GM18502 (cell line): ENCODE measurements at regions not wholly inside any gene's neighbourhood (a gene's known extent, or its start where the extent isn't known, plus 50 kb on each side); places are given as distances from the start of the nearest gene placed in this dataset.
"Not testable (repeated sequence)": the region's sequence is repeated elsewhere in the genome, so short reads cannot be mapped to it uniquely, and the experiment has no call there.

Source experiments
- ATAC-seq: cut with Tn5 transposase; IDR thresholded peaks from one replicate; pipeline ENCODE4 v1.9.1; 2021; ENCODE audit warnings: mild to moderate bottlenecking; ENCODE audit not compliant: unreplicated experiment, poor library complexity

DNA sequence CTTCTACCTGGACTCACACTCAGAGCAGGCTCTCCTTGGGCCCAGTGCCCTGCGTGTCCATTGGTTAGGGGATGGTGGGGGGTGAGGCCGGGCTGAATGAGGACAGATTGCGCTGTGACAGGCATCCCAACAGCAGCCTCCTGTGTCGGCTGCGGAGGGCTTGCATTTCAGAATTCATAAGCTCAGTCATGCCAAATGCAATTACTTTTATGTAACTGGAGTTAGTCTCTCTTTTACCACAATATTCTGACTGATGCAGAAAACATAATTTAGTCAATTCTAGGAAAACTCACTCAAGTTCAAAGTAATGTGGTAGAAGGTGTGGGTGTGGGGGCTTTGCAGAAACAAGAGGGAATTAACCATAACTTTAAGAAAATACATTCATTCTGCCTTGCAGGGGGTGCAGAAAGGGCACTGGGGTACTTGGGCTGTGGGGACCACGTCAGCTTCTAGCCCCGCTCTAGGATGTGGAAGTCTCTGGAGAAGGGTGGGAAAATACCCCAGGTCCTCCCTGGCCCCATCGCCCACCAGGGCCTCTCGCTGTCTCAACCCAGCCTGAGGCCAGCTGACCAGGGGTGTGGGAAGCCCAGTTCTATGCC, 257.7 kb downstream of the ADGRD1 start:
- ATAC-seq: no peak

DNA sequence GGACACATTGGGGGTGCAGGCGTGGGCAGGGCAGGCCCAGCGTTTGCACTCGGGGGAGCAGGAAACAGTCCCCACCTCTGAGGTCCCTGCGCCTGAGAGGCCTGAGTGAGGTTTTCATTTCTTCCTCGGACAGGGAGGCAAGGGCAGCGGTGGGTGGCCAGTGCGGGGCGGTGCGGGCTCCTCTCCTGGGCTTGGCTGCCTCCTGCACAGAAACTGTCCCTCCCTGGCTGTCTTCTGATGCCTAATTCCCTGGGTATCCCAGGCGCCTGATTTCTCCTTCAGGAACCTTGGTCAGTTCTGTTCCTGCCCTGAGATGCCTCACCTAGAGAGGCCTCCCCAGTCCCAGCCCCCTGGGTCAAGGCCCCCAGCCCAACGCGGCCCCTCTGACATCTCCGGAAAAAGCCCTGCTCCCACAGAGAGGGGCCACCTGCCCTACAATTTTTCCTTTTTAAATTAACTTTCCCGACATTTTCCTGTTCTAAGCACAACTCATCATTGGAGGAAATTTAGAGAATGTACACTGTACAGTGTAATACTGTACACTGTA, 260.3 kb downstream of the ADGRD1 start:
- no peak for ATAC-seq

DNA sequence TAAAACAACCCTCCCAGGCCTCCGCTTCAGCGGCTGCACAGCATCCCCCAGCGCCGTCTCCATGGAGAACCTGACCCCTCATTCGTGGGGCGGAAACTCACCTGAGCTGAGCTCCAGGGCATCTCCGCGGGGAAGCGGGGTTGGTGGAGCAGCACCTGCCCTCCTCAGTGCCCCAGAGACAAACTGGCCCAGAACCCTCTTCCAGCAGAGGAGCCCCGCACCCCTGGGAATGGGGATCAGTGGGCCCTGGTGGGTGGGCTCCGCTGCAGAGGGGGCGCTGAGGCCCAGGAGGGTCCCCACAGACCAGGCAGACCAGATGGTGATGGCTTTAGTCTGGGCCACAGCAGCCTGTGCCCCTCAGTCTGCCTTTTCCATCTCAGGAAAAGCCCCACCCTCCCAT, 261.2 kb downstream of the ADGRD1 start:
- not testable (repeated sequence) for ATAC-seq

DNA sequence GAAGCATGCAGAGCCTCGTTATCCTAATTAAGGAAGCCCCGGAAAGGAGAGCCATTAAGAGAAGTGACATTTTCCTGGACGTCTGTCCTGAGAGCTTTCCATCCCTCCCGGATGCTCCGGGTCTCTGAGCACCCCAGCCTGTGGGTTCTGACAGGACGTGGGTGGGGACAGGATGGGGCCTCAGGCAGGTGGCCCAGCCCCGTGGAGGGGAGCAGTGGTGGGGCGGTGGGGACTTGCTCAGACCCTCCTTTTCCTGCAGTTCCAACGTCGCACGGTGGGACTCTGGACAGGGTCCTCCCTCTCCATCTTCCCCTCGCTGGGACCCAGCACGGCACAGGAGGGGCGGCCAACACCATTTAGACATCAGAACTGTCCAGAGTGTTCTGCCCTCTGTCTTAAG, 262.9 kb downstream of the ADGRD1 start:
- not testable (repeated sequence) for ATAC-seq

DNA sequence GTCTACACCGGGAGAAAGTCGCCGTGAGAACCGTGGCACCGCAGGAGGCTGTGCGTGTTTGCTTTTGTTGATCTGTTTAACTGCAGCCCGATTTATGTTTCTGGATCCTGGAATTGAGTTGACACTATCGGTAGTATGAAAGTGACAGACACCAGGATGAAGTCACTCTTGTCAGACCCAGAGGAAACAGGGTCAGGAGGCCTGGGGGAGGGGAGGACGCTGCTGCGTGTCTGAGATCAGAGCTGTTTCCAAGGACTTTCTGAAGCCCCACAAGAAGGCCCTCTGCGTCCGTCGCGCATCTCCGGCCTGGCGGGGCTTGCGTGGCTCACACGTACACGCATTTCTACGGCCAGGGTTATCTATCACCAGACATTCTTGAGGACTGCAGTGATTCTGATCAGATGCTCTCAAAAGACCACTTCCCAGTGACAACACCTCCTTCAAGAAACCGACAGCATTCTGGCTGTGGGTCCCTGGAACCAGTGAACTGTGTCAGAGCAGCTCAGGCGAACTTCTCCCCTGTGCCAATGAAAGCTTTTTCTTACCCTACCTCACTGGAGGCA, 263.4 kb downstream of the ADGRD1 start:
- no peak for ATAC-seq

DNA sequence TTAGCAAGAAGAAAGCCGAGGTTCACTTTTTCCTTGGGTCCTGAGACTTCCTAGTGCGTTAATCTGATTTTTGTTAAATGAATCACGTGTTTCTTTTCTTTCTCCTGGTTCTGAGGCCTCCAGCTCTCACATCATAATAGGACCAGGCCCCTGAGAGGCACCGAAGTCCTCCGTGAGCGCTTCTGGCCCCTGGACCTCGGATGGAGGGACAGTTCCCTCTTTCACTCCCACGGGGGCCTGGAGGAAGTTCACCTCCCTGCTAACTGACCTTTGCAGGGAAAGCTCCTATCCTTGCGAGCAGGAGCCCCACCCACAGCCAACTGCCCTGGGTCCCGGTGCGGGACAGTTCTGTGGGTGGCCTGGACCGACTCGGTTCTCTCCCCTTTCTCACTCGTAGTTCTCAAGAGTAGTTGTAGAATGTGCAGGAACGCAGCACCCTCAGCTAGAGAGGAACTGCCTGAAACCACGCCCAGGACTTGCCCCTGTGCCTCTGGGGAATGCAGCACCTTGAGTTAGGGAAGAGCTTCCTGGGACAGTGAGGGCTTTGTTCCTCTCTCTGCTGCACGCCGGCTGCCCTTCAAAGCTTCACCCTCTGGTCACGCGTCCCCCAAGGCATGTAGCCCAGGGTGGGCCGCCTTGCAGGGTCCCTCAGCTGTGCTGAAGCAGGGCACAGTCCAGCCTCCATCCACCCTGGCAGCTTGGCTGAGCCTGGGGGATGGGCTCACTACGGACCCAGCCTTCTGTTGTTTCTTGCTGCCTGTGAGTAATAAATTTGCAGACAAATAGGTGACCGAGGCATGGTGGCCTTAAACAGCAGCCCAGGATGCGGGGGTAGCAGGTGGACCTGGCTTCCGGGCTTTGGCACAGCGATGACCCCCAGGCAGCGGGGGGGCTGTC, 264.6 kb downstream of the ADGRD1 start:
- ATAC-seq: peak; percentile 40

DNA sequence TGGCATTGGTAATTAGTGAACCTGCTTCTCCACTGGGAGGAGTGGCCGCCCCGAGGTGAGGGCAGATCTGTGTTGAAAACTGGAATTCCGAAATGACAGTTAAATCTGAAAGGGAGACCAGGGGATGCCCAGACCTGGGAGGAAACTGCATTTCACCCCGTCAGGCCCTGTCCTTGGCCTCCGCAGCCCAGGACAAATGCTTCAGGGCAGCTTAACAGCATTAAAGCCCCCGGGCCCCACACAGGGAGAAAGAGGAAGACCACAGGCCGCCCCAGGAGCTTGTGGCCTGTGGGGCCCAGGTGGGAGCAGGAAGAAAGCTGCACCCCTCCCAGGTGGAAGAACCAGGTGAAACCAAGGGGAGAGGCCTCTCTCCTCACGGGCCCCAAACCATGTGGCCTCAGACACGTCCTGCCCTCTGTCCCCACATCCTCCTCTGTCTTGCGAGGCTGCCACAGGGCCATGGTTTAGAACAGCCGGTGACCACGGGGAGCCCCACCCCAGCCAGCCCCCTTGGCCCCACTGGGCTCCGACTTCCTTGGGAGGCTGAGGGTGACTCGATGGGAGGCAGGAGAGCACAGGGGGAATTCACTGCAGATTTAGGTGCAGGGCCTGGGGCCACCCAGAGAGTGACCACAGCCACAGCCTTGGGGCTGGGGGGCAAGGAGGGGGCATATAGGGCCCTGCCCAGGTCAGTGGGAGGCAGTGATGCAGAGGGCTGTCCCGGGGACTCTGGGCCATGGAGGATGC, 265.4 kb downstream of the ADGRD1 start:
- ATAC-seq: peak; percentile 17

DNA sequence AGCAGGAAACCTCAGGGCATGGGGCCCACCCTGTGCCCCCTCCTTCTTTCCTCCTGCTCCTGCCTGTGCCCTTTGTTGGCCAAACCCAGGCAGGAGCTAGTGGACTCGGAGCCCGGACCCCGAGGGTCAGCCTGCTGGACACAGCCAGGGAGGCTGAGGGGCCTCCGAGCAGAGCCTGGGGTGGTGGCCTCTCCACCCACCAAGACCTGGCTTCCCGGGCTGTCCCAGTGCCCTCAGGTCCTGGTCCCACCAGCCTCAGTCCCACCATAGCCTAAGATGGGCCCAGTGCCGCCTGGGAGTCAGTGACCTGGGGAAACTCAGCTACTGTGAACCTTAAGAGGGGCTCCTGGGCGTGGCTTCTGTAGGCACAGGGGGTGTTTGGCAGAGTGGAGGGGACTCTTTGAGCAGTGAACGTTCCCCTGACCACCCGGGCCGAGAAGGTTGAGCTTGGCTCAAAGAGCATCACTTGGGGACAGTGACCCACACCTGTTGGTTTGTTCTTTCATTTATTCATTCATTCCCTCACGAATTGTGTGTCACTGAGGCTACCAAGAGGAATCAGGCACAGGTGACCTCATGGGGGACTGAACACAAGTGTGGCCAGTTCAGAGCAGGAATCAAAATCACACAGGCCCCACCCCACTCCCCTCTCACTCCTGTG, 266.1 kb downstream of the ADGRD1 start:
- ATAC-seq: no peak

DNA sequence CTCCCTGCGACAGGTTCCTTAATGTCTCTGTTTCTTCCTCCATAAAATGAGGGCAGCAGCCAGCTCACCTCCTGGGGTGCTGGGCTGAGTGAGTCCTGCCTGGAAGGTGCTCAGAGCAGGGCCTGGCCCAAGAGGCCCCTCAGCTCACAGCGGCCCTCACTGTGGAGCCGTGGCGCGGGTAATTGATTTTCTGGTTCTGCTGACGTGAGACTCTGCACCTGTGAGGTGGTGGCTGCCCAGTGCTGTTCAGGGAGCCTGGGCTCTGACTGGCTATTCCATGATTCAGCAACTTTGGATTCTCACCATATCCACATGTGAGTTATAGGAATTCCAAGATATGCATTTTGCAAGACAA, 266.6 kb downstream of the ADGRD1 start:
- no peak for ATAC-seq

DNA sequence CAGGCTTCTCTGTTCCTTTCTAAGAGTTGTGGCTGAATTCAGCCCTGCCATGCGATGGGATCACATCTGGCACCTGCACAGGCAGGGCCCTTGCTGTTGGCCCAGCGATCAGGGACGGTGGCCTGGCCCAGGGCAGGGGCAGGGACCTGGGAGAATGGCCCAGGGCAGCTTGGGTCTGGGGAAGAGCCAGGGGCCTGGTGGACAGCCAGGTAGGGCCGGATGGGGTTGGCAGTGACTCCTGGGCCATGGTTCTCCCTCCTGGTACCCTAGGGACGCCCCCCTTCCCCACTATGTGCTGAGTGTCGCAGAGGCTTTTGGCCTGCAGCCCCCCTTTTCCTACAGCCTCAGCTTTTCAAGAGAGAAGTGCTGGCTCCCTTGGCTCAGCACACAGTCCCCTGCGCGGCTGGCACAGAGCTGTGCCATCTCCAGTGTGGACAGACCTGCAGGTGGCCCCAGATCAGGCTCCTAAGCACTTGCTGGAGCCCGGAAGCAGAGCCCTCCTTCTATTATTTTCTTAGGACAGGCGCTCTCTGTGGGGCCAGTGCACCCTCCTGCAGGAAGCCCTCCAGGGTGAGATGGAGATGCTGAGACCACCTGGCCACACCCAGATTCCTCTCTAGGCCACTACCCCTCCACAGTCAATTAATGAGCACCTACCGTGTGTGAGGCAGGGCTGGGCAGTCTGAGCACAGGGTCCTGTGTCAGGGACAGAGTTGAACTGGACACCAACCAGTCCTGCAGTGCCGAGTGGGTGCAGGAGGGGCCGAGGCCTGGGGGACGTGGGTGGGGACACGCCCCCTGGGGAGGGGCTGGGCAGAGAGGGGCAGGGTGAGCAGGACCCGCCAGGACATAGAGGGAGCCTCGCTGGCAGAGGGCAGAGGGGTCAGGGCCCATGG, 267.6 kb downstream of the ADGRD1 start:
- no peak for ATAC-seq

DNA sequence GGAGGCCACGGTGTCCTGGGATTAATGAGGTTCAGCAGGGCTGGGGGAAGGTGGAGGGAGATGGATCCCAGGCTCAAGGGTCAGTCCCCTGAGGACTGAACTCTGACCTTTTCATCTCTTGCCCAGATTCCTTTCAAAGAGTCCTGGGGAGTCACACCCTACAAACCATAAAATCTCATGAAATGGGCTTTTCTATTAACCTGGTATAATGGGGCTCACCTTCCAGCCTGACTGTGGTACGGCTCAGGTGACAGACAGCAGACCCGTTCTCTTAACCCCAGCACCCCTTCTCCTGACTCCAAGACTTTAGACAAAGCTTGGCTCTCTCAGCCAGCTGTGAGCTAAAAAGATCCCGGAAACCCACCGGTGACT, 268.2 kb downstream of the ADGRD1 start:
- no peak for ATAC-seq

DNA sequence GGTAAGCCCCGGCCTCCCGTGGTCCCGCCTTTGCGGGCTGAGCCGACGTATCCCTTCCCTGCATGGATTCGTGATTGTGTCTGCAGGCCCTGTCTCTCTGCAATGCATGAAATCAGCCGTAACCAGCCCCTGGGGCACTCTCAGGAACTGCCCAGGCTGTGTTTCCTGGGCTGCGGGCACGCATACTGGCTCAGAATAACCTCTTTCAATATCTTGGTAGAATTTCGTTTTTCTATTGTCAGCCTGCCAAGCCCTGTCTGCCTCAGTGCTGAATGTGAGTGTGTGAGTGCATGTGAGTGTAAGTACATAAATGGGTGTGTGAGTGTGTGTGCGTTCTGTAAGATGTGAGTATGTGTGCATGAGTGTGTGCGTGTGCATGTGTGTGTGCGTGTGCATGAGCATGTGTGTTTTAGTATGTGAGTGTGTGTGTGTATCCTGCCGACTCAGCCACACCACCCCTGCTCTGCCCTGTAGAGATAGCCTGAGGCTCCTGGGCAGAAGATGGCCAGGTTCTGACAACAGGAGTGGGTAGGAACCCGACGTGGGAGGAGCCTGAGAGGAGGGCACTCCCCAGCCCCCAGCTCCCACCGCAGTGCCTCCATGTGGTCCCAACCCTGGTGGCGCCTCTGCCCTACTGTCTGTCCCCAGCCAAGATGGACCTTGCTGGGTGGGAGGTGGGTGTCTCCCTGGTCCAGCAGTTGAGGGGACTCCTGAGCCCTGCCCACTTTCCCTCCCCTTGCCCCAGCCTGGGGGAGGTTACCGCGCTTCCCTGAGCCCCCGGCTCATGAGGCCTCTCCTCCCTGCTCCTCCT, 268.8 kb downstream of the ADGRD1 start:
- ATAC-seq: peak; percentile 64

DNA sequence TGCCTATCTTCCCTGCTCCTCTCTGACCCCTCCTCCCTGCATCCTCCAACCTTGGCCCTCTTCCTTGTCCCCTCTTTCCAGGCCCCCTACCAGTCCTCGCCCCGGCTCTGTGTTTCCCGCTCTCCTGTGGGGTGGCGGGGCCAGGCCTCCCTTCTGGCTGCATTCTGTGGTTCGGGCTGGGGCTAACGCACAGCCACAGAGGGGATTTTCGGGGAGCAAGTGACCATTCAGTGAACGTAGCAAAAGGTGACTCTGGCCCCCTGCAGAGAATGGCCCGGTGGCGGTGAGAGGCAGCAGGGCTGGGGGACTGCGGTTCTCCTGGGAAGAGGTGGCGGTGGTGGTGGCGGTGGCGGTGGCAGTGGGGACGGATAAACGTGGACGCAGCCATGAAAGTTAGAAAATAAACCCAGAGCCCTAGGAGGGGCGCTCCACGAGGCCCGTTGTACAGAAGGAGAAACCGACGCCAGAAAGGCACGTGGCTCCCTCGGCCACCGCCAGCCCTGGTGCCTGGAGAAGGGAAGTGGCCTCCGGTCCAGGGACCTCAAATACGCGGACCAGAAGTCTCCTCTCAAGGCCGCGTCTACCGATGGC, 269.6 kb downstream of the ADGRD1 start:
- no peak for ATAC-seq

DNA sequence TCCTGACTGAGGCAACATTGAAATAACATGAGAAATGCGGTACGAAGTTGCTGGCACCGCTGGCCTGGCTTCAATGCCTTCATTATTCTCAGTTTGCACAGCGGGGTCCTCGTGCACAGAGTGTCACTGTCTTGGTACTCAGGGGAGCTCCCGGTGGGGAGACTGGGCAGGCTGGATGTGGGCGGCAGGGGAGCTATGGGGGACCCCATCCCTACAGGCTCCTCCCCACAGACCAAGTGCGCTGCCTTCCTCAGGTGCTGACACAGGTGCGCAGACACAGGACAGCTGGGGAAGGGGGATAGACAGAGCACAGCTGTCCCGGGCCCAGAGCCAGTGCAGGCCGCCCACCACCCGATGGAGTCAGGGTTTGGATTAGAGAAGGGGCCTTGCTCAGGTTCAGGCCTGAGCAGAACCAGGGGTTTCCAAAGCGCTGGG, 270.1 kb downstream of the ADGRD1 start:
- ATAC-seq: no peak

DNA sequence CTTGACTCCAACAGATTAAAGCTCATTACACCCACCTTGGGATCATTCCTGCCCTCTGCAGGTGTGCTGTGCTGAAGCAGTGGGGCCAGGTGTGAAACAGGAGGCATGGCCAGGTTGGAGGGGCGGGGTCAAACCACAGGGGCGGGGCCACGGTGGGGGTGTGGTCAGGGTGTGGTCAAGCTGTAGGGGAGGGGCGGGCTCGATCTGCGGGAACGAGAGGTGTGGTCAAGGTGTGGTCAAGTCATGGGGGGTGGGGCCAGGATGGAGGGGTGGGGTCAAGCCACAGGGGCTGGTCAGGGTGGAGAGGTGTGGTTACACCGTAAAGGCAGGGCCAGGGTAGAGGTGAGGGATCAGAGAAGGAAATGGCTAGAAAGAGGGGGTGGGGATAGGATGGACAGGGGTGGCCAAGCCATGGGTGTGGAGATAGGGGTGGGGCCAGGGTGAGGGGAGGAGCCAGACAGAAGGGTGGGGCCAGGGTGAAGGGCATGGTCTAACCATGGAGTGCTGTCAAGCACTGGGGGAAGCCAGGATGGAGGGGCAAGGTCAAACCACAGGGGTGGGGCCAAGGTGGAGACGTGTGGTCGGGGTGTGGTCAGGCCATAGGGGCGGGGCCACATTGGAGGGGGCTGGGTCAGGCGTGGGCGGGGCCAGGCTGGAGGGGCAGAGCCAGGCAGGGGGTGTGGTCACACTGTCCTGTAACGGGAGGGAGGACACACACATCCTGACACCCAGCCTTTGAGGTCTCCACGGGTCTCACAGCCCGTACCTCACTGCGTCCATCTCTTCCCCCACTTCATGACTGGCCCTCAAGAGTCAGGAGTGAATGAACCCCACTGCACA, 270.7 kb downstream of the ADGRD1 start:
- not testable (repeated sequence) for ATAC-seq

DNA sequence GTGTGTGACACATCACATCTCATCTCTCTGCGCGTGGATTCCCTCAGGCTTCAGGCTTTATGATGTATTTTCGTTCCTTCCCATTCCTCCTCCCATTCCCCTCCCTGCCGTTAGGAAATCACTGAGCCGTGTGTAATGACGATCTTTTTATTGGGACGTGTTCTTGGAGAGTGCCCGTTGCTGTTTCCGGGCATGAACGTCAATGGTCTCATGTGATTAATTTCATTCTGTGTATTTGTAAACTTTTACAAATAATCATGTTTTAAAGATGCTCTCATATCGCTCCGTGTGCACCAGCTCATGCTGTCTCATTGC, 271.3 kb downstream of the ADGRD1 start:
- ATAC-seq: not testable (repeated sequence)
